ENCODE measurements at regions not wholly inside any gene's neighbourhood (a gene's known extent, or its start where the extent isn't known, plus 50 kb on each side); places are given as distances from the start of the nearest gene placed in this dataset.

GRCh38 chr1:213387380-213388015 lies 336.5 kb downstream of the RPS6KC1 start:
- Mint-ChIP-seq H3K27me3 (ENCODE audit: low read depth) (no peaks in the 10 kb centered on the region), H3K27ac (no peak overlapping the region), H3K4me1 (ENCODE audit: low read depth) (no peaks in the 10 kb centered on the region), H3K9me3 (no peaks in the 10 kb centered on the region), H3K4me3 (no peak overlapping the region), H3K36me3 (ENCODE audit: low read depth) (no peaks in the 10 kb centered on the region)

GRCh38 chr1:213388199-213388598 lies 337.2 kb downstream of the RPS6KC1 start:
- Mint-ChIP-seq H3K27ac (no peak overlapping the region), H3K4me3 (no peak overlapping the region), H3K4me1 (ENCODE audit: low read depth) (no peaks in the 10 kb centered on the region), H3K36me3 (ENCODE audit: low read depth) (no peaks in the 10 kb centered on the region), H3K27me3 (ENCODE audit: low read depth) (no peaks in the 10 kb centered on the region), H3K9me3 (no peaks in the 10 kb centered on the region)

- H3K27ac Mint-ChIP-seq, result no peak overlapping the region
- no peaks in the 10 kb centered on the region for H3K4me1 Mint-ChIP-seq (ENCODE audit: low read depth)
- H3K4me3 Mint-ChIP-seq, result no peak overlapping the region
- H3K36me3 Mint-ChIP-seq (ENCODE audit: low read depth), result no peaks in the 10 kb centered on the region
- H3K9me3 Mint-ChIP-seq, result no peaks in the 10 kb centered on the region
- peaks cover 4% of the 10 kb centered on the region for H3K27me3 Mint-ChIP-seq (ENCODE audit: low read depth)
Observed at GRCh38 chr1:213389061-213389581, 338.1 kb downstream of the RPS6KC1 start.

- Mint-ChIP-seq H3K4me1 (ENCODE audit: low read depth) (no peaks in the 10 kb centered on the region), H3K36me3 (ENCODE audit: low read depth) (no peaks in the 10 kb centered on the region), H3K27ac (no peak overlapping the region), H3K9me3 (no peaks in the 10 kb centered on the region), H3K27me3 (ENCODE audit: low read depth) (peaks cover 4% of the 10 kb centered on the region), H3K4me3 (no peak overlapping the region)
Observed at GRCh38 chr1:213391445-213391844, 340.4 kb downstream of the RPS6KC1 start.

GRCh38 chr1:213393860-213394259 lies 342.8 kb downstream of the RPS6KC1 start:
- no peaks in the 10 kb centered on the region for H3K4me1 Mint-ChIP-seq (ENCODE audit: low read depth)
- no peak overlapping the region for H3K27ac Mint-ChIP-seq
- peaks cover 4% of the 10 kb centered on the region for H3K27me3 Mint-ChIP-seq (ENCODE audit: low read depth)
- no peaks in the 10 kb centered on the region for H3K9me3 Mint-ChIP-seq
- H3K4me3 Mint-ChIP-seq, result no peak overlapping the region
- no peaks in the 10 kb centered on the region for H3K36me3 Mint-ChIP-seq (ENCODE audit: low read depth)

- Mint-ChIP-seq H3K36me3 (ENCODE audit: low read depth) (no peaks in the 10 kb centered on the region), H3K9me3 (no peaks in the 10 kb centered on the region), H3K27ac (no peak overlapping the region), H3K4me3 (no peak overlapping the region), H3K4me1 (ENCODE audit: low read depth) (no peaks in the 10 kb centered on the region), H3K27me3 (ENCODE audit: low read depth) (peaks cover 4% of the 10 kb centered on the region)
Observed at GRCh38 chr1:213394837-213395236, 343.8 kb downstream of the RPS6KC1 start.

GRCh38 chr1:213397638-213398037 lies 346.6 kb downstream of the RPS6KC1 start:
- no peak overlapping the region for H3K27ac Mint-ChIP-seq
- no peaks in the 10 kb centered on the region for H3K9me3 Mint-ChIP-seq
- no peaks in the 10 kb centered on the region for H3K36me3 Mint-ChIP-seq (ENCODE audit: low read depth)
- H3K27me3 Mint-ChIP-seq (ENCODE audit: low read depth), result peaks cover 4% of the 10 kb centered on the region
- H3K4me3 Mint-ChIP-seq, result no peak overlapping the region
- H3K4me1 Mint-ChIP-seq (ENCODE audit: low read depth), result no peaks in the 10 kb centered on the region

GRCh38 chr1:213399695-213400094 lies 348.7 kb downstream of the RPS6KC1 start:
- Mint-ChIP-seq H3K36me3 (ENCODE audit: low read depth) (no peaks in the 10 kb centered on the region), H3K4me3 (no peak overlapping the region), H3K27ac (no peak overlapping the region), H3K4me1 (ENCODE audit: low read depth) (no peaks in the 10 kb centered on the region), H3K27me3 (ENCODE audit: low read depth) (no peaks in the 10 kb centered on the region), H3K9me3 (no peaks in the 10 kb centered on the region)

GRCh38 chr1:213409208-213409631 lies 358.2 kb downstream of the RPS6KC1 start:
- H3K27ac Mint-ChIP-seq, result no peak overlapping the region
- no peak overlapping the region for H3K4me3 Mint-ChIP-seq
- no peaks in the 10 kb centered on the region for H3K36me3 Mint-ChIP-seq (ENCODE audit: low read depth)
- H3K4me1 Mint-ChIP-seq (ENCODE audit: low read depth), result no peaks in the 10 kb centered on the region
- no peaks in the 10 kb centered on the region for H3K27me3 Mint-ChIP-seq (ENCODE audit: low read depth)
- no peaks in the 10 kb centered on the region for H3K9me3 Mint-ChIP-seq

- Mint-ChIP-seq H3K27me3 (ENCODE audit: low read depth) (no peaks in the 10 kb centered on the region), H3K27ac (no peak overlapping the region), H3K4me1 (ENCODE audit: low read depth) (no peaks in the 10 kb centered on the region), H3K4me3 (no peak overlapping the region), H3K9me3 (no peaks in the 10 kb centered on the region), H3K36me3 (ENCODE audit: low read depth) (no peaks in the 10 kb centered on the region)
Observed at GRCh38 chr1:213409971-213410370, 358.9 kb downstream of the RPS6KC1 start.

GRCh38 chr1:213414346-213414745 lies 363.3 kb downstream of the RPS6KC1 start:
- no peaks in the 10 kb centered on the region for H3K9me3 Mint-ChIP-seq

GRCh38 chr1:213414911-213415310 lies 363.9 kb downstream of the RPS6KC1 start:
- no peaks in the 10 kb centered on the region for H3K9me3 Mint-ChIP-seq
- H3K36me3 Mint-ChIP-seq (ENCODE audit: low read depth), result no peaks in the 10 kb centered on the region
- H3K4me1 Mint-ChIP-seq (ENCODE audit: low read depth), result no peaks in the 10 kb centered on the region
- H3K27ac Mint-ChIP-seq, result no peak overlapping the region
- H3K4me3 Mint-ChIP-seq, result no peak overlapping the region
- H3K27me3 Mint-ChIP-seq (ENCODE audit: low read depth), result no peaks in the 10 kb centered on the region

More at GRCh38 chr1:213414346-213414745, 363.3 kb downstream of the RPS6KC1 start:
- Mint-ChIP-seq H3K4me1 (ENCODE audit: low read depth) (no peaks in the 10 kb centered on the region), H3K36me3 (ENCODE audit: low read depth) (no peaks in the 10 kb centered on the region), H3K27me3 (ENCODE audit: low read depth) (no peaks in the 10 kb centered on the region), H3K4me3 (no peak overlapping the region), H3K27ac (no peak overlapping the region)

GRCh38 chr1:213415691-213416380 lies 364.8 kb downstream of the RPS6KC1 start:
- Mint-ChIP-seq H3K4me1 (ENCODE audit: low read depth) (no peaks in the 10 kb centered on the region), H3K36me3 (ENCODE audit: low read depth) (no peaks in the 10 kb centered on the region), H3K27me3 (ENCODE audit: low read depth) (no peaks in the 10 kb centered on the region), H3K27ac (no peak overlapping the region), H3K9me3 (no peaks in the 10 kb centered on the region), H3K4me3 (no peak overlapping the region)

- no peaks in the 10 kb centered on the region for H3K27me3 Mint-ChIP-seq (ENCODE audit: low read depth)
- H3K4me3 Mint-ChIP-seq, result no peak overlapping the region
- H3K36me3 Mint-ChIP-seq (ENCODE audit: low read depth), result no peaks in the 10 kb centered on the region
Observed at GRCh38 chr1:213416461-213417224, 365.6 kb downstream of the RPS6KC1 start.

More at GRCh38 chr1:213416461-213417224, 365.6 kb downstream of the RPS6KC1 start:
- Mint-ChIP-seq H3K9me3 (no peaks in the 10 kb centered on the region), H3K27ac (no peak overlapping the region), H3K4me1 (ENCODE audit: low read depth) (no peaks in the 10 kb centered on the region)

Data from T-helper 1 cell treated with Interleukin-12 subunit alpha and Interleukin-12 subunit beta and Interleukin-4 antibody, amounts not matched to agents 30 μg/mL and 1 μg/mL, for 36 hours (primary cell).